Testis (tissue), 2 donors: ENCODE measurements at regions not wholly inside any gene's neighbourhood (a gene's known extent, or its start where the extent isn't known, plus 50 kb on each side); places are given as distances from the start of the nearest gene placed in this dataset.

Source experiments
- DNase-seq: peaks from one replicate; pipeline ENCODE4 v3.0.0-alpha.2; 2019
- H3K27ac ChIP-seq, 2 donors: fragments of 200-600 bp; sonication (generic); one replicate each; pipeline ENCODE4 v1.5.1; 2019
- H3K27me3 ChIP-seq: fragments of 200-600 bp; sonication (generic); one replicate; pipeline ENCODE4 v1.5.1; 2019
- H3K36me3 ChIP-seq: fragments of 200-600 bp; sonication (generic); one replicate; pipeline ENCODE4 v1.5.1; 2017; ENCODE audit warnings: low read depth; ENCODE audit errors: missing control alignments
- H3K4me1 ChIP-seq: fragments of 200-600 bp; sonication (generic); one replicate; pipeline ENCODE4 v1.5.1; 2019
- H3K4me3 ChIP-seq, 2 donors: fragments of 200-600 bp; sonication (generic); one replicate each; pipeline ENCODE4 v1.5.1; 2017 to 2019
- H3K9me3 ChIP-seq: fragments of 200-600 bp; sonication (generic); one replicate; pipeline ENCODE4 v1.5.1; 2017
- POLR2A ChIP-seq: fragments of 450-650 bp; IDR thresholded peaks from one replicate; pipeline ENCODE4 v1.6.1; 2017; ENCODE audit warnings: antibody characterized with exemption, mild to moderate bottlenecking, moderate library complexity
- WGBS, 2 donors: methylation state at CpG; one replicate each; pipeline ENCODE4 v1.1.5; 2018; 5-methylcytosine and 5-hydroxymethylcytosine counted together
- intact Hi-C: fragments of 100-400 bp; cut with DNase I; formaldehyde crosslinking; loops from one replicate; pipeline ENCODE4 v1.15.1; 2023; ENCODE audit warnings: low total_unique reads
- TF ChIP-seq, protein P1 (sequence below), 3 experiments: fragments of 450-650 bp in 2 of 3; fragments of 200-600 bp in 1 of 3; sonication (generic) in 1 of 3; IDR thresholded peaks; one replicate each; pipeline ENCODE4 v1.5.1; 2016 to 2019; ENCODE audit warnings: antibody characterized with exemption in 3 of 3, mild to moderate bottlenecking in 2 of 3, moderate library complexity in 1 of 3

DNA sequence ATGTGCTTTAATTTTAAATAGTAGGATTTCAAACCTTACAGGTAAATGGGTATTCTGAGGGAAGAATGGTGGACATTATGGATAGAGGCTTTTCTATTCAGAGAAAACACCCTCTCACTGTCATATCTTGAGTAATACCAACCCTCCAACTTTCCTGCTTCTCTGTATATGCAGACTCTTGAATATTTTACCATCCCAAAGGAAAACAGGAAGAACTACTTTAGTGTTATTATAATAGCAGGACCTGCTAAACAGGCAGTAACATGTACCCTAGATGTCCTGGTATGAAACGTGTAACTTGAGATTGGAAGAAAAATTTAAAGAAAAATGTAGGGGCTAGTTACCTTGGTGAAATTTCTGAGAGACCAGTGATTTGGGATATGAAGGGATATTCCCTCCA is 82.9 kb upstream of the TRHDE start:
- no peaks in the 10 kb centered on the region for H3K9me3 ChIP-seq
- WGBS, 2 donors: 62 to 72% methylated on average over 1 of the region's 1 CpG
- no peak overlapping the region for H3K27ac ChIP-seq
- H3K27me3 ChIP-seq: no peaks in the 10 kb centered on the region
- intact Hi-C loops: no loop called here
- H3K36me3 ChIP-seq: no peaks in the 10 kb centered on the region
- no peaks in the 10 kb centered on the region for H3K4me1 ChIP-seq
- no peak for TF ChIP-seq POLR2A
- TF ChIP-seq, protein P1, sequence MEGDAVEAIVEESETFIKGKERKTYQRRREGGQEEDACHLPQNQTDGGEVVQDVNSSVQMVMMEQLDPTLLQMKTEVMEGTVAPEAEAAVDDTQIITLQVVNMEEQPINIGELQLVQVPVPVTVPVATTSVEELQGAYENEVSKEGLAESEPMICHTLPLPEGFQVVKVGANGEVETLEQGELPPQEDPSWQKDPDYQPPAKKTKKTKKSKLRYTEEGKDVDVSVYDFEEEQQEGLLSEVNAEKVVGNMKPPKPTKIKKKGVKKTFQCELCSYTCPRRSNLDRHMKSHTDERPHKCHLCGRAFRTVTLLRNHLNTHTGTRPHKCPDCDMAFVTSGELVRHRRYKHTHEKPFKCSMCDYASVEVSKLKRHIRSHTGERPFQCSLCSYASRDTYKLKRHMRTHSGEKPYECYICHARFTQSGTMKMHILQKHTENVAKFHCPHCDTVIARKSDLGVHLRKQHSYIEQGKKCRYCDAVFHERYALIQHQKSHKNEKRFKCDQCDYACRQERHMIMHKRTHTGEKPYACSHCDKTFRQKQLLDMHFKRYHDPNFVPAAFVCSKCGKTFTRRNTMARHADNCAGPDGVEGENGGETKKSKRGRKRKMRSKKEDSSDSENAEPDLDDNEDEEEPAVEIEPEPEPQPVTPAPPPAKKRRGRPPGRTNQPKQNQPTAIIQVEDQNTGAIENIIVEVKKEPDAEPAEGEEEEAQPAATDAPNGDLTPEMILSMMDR (IDR thresholded peaks at IDR 0.05): no peak
- no peak overlapping the region for H3K4me3 ChIP-seq
- no peak for DNase-seq

DNA sequence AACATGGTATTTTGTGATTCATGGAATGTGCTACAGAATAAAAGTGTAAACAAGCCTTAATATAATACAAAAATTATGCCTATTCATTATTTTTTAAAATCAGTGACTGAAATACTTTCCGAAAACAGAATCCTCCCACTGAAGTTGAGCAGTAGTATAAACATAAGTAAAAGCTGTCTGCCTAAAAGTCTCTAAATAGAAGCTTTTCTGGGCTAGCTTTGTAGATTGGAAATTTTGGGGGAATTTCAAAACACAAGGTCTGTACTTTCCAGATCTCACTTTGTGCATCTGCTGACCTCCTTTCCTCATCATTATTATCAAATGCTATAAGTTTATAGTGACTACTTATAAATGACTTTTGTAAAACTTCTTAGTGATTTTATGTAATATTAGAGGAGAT is 80.4 kb upstream of the TRHDE start:
- Histone ChIP-seq H3K4me3 (no peak overlapping the region), H3K36me3 (no peaks in the 10 kb centered on the region), H3K4me1 (no peaks in the 10 kb centered on the region), H3K9me3 (no peaks in the 10 kb centered on the region), H3K27ac (no peak overlapping the region), H3K27me3 (no peaks in the 10 kb centered on the region)
- DNase-seq: no peak
- WGBS, 2 donors: 53 to 66% methylated on average over 1 of the region's 1 CpG
- TF ChIP-seq POLR2A: no peak
- TF ChIP-seq, protein P1 (IDR thresholded peaks at IDR 0.05): no peak
- intact Hi-C loops: no loop called here

DNA sequence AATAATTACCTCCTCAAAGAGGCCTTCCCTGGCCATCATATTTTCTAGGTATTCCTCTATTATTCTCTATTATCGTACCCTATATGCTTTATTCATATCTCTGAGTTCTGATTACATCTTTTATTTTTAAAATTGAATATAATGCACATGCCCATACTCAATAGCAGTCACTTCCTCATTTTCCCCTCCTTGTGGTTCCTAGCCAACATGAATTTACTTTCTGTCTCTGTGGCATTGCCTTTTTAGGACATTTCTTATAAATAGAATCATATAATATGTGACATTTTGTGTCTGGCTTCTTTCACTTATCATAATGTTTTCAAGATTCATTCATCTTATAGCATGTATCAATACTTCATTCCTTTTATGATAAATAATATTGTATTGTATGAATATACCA is 74.4 kb upstream of the TRHDE start:
- Histone ChIP-seq H3K4me3 (no peak overlapping the region), H3K27ac (no peak overlapping the region), H3K4me1 (no peaks in the 10 kb centered on the region), H3K36me3 (no peaks in the 10 kb centered on the region), H3K9me3 (no peaks in the 10 kb centered on the region), H3K27me3 (no peaks in the 10 kb centered on the region)
- no peak for TF ChIP-seq POLR2A
- TF ChIP-seq, protein P1 (IDR thresholded peaks at IDR 0.05): no peak
- WGBS, 2 donors: 78 to 84% methylated on average over 1 of the region's 1 CpG
- intact Hi-C loops: no loop called here
- no peak for DNase-seq

DNA sequence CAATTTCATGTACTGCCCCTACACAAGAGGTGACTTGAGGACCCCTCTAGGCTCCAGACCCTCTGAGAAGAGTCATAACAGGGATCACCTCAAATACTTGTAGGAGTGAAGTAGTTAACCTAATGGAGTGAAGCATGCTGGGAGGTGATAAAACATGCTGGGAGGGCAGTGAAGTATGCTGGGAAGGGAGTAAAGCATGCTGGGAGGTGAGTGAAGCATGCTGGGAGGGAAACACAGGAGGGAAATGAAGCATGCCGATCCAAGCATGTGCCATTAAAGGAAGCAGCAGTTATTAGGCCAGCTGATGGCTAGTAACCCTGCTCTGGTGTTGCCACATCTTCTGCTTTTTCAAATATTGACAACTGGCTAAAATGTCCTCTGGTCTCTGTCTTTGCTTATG is 70.7 kb upstream of the TRHDE start:
- no peaks in the 10 kb centered on the region for H3K27me3 ChIP-seq
- TF ChIP-seq, protein P1 (IDR thresholded peaks at IDR 0.05): no peak
- TF ChIP-seq POLR2A: no peak
- no peak overlapping the region for H3K27ac ChIP-seq
- no peaks in the 10 kb centered on the region for H3K9me3 ChIP-seq
- no peak for DNase-seq
- H3K36me3 ChIP-seq: no peaks in the 10 kb centered on the region
- intact Hi-C loops: no loop called here
- H3K4me3 ChIP-seq: no peak overlapping the region
- WGBS, 2 donors: 87 to 90% methylated on average over 1 of the region's 1 CpG
- H3K4me1 ChIP-seq: no peaks in the 10 kb centered on the region

DNA sequence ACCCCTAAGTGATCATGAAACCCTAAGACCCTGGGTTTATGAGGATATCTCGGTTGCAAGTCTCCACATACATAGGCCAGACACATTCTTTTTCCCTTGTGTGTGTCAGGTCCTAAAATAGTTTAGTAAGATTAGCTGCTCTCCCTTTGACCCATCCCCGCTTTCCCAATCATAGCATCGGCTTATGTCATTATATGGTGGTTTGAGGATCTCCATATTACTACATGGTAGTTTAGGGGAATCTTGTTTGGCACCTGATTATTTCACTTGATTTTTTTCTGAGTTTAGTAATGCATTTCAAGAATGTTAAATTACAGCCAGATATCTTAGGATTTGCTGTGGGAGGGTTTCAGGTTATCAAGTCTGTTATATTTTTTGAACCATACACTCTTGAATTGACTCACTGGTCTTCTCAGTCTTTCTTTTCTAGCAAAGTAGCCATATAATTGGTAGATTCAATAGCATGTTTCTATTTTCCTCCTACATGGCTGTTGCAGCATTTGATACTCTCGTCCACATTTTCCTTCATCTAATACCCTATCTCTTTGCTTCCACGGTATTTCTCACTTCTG is 68.3 kb upstream of the TRHDE start:
- Histone ChIP-seq H3K27me3 (no peaks in the 10 kb centered on the region), H3K4me1 (no peaks in the 10 kb centered on the region), H3K27ac (no peak overlapping the region), H3K36me3 (no peaks in the 10 kb centered on the region), H3K9me3 (no peaks in the 10 kb centered on the region), H3K4me3 (no peak overlapping the region)
- no peak for DNase-seq
- 67 to 74% methylated on average over 5 of the region's 5 CpGs for WGBS, 2 donors
- intact Hi-C loops: no loop called here
- TF ChIP-seq POLR2A: no peak
- TF ChIP-seq, protein P1 (IDR thresholded peaks at IDR 0.05): no peak
